GM04503 (cell line): ENCODE measurements at regions not wholly inside any gene's neighbourhood (a gene's known extent, or its start where the extent isn't known, plus 50 kb on each side); places are given as distances from the start of the nearest gene placed in this dataset.
"Not testable (repeated sequence)": the region's sequence is repeated elsewhere in the genome, so short reads cannot be mapped to it uniquely, and the experiment has no call there.

ENCODE experiments used
- DNase-seq: peaks from one replicate; pipeline ENCODE4 v3.0.0-alpha.2; 2012; ENCODE audit warnings: low read depth

GRCh38 chr21:19065164-19065563 lies 661.6 kb upstream of the TMPRSS15 start:
- no peak for DNase-seq

DNA sequence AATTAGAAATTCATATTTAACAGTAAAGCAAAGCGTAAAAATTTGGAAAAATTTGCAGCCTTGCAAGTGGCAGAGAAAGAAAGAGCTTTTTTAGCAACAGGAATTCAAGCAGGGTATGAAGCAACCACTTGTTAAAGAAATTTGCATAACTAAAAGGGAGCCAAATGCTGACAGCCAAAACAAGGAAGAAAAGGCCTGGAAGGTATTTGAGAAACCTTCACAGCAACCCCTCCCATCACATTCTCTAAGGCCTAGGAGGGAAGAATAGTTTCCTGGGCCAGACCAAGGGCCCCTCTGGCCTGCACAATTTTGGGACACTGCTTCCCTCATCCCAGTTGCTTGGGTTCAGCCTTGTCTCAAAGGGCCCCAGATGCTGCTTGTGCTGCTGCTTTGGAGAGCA lies 672.4 kb upstream of the TMPRSS15 start:
- no peak for DNase-seq

DNA sequence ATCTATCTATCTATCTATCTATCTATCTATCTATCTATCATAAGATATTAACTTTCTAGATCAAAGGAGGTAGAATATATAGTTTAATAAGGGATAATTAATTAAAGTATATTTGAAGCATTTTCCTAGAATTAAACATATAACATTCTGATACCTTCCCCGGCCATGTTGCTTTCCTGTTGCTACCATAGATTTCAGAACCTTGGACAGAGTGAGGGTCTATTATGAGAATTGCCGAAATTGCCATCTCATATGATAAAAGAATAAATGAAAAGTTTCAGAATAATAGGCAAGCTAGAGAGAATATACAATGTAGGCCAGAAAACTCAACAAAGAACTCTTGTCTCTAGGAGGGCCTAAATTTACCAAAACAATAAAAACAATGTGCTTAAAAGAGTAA lies 706.1 kb upstream of the TMPRSS15 start:
- no peak for DNase-seq

- not testable (repeated sequence) for DNase-seq
These were observed 715.7 kb upstream of the TMPRSS15 start for GRCh38 chr21:19119259-19119658.

DNA sequence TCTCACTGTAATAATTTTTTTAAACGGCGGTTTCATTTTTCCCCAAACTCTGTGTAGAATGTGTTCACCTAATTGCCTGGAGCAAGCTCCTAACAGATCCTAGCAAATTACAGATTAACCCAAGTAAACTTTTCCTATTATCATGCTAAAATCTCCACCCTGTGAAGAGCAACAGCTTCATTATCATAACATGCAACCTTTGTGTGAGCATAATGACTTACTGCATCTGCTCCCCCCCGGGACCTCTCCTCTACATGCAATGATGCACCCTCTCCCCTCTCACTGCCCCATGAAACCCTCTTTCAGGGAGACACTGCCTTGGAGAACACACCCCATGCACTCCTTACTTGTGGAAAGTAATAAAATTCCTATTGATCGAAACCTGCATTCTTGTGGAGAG lies 717.0 kb upstream of the TMPRSS15 start:
- no peak for DNase-seq

DNA sequence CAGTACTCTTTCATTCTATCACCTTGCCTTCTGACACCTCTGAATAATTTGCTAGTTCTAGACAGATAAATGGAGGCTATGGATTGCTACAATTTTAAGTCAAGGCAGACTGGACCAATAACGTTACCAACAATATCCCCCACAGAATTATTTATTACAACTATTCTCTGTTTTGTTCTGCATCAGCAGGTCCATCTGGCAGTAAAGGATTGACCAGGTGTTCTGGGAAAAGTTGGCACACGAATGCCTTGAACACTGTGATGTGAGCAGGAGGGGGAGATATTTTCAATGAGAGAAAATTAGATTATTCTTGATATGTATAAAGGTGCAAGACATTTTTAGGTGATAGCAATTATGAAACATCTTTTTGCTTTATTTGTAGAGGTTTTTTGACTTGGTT lies 718.8 kb upstream of the TMPRSS15 start:
- no peak for DNase-seq

- no peak for DNase-seq
These were observed 719.5 kb upstream of the TMPRSS15 start for GRCh38 chr21:19123053-19123452.

- no peak for DNase-seq
These were observed 719.9 kb upstream of the TMPRSS15 start for GRCh38 chr21:19123525-19123924.

- no peak for DNase-seq
These were observed 721.1 kb upstream of the TMPRSS15 start for GRCh38 chr21:19124691-19125090.

- no peak for DNase-seq
These were observed 726.9 kb upstream of the TMPRSS15 start for GRCh38 chr21:19130379-19131028.

DNA sequence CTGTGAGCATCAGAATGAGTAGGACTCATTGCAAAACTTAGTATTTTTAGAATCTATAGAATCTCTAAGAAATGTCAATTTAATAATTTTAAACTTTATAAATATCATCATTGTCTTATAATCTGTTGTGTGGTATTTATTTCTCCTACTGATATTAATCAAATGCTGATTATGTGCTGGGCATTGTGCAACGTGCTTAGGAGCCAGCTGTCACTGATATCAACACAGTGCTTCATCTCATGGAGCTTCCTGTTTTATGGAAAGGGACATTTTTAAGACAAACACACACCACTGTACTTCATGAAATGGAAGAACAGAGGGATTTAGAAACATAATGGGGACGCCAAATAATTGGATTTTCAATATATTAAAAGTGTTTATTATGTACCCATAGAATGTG lies 737.9 kb upstream of the TMPRSS15 start:
- no peak for DNase-seq

GRCh38 chr21:19145682-19146293 lies 742.2 kb upstream of the TMPRSS15 start:
- DNase-seq = no peak

GRCh38 chr21:19148056-19148455 lies 744.5 kb upstream of the TMPRSS15 start:
- no peak for DNase-seq

DNA sequence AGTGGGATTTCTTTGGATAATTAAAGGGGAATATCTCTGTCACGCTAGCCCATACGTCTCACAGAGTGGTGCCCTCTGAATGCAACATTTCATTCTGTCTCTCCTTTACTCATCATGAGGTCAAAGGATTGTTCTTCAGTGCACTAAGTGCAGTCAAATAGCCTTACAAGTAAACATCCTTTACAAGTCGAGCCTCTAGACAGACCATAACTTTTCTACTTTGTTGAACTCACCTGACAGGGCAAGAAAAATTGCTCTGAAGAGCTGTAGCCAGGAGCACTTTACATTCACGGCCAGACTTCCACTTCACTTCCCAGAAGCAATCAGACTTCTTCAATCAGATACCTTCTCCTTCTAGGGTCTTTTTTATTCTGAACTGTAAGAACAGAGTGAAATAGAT lies 768.0 kb upstream of the TMPRSS15 start:
- no peak for DNase-seq

DNA sequence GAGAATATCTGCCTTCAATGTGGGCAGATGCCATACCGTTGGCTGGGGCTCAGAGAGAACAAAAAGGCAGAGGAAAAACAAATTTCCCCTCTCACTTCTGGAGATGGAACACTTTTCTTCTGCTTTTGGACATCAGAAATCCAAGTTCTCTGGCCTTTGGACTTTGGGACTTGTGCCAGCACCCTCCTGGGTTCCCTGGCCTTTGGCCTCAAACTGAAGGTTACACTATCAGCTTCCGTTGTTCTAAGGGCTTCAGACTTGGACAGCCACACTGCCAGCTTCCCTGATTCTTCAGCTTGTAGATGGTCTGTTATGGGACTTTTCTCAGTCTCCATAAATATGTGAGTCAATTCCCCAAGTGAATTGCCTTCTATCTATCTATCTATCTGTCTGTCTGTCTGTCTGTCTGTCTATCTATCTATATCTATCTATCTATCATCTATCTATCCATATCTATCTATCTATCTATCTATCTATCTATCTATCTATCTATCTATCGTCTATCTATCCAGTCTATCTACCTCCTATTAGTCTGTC lies 778.1 kb upstream of the TMPRSS15 start:
- DNase-seq = no peak

DNA sequence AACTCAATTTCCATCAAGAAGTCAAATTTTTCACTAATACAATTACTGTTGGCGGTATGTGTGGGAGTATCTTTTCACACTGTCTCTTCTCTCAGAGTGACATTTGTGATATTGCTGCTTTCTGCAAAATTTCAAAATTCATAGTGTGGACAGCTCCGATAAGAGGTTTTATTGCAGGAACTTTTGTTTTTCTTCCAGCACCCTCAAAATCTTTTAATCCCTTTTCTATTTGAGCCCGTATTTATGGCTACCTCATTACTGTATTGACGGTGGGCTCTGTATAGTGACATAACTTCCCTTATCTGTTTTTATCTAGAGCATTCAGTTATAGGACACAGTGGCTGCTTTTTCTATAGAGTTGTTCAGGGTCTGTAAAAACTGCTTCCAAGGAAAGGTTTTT lies 794.4 kb upstream of the TMPRSS15 start:
- DNase-seq = no peak

- no peak for DNase-seq
These were observed 795.2 kb upstream of the TMPRSS15 start for GRCh38 chr21:19198801-19199200.

- no peak for DNase-seq
These were observed 814.6 kb upstream of the TMPRSS15 start for GRCh38 chr21:19218163-19218562.

DNA sequence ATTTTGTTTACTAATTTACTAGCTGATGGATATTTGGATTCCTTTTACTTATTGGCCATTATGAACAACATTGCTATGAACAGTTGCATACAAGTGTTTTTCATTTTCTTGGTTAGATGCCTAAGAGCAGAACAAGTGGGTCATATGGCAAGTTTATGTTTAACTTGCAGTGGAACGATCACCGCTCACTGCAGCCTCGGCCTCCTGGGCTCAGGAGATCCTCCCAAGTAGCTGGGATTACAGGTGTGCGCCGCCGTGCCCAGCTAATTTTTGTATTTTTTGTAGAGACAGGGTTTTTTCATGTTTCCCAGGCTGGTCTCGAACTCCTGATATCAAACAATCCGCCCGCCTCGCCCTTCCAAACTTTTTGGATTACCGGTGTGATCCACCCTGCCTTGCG lies 820.5 kb upstream of the TMPRSS15 start:
- no peak for DNase-seq

GRCh38 chr21:19228226-19228625 lies 824.6 kb upstream of the TMPRSS15 start:
- no peak for DNase-seq

GRCh38 chr21:19233841-19234240 lies 830.3 kb upstream of the TMPRSS15 start:
- DNase-seq = not testable (repeated sequence)

DNA sequence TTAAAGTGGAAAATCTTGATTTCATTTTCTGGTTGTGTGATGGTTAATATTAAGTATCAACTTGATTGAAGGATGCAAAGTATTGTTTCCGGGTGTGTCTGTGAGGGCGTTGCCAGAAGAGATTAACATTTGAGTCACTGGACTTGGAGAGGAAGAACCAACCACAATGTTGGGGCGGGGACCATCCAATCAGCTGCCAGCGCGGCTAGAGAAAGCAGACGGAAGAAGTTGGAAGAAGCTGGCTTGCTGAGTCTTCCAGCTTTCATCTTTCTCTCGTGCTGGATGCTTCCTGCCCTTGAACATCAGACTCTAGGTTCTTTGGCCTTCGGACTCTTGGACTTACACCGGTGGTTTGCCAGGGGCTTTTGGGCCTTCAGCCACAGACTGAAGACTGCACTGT lies 832.6 kb upstream of the TMPRSS15 start:
- no peak for DNase-seq

GRCh38 chr21:19237608-19238007 lies 834.0 kb upstream of the TMPRSS15 start:
- no peak for DNase-seq

GRCh38 chr21:19239696-19240095 lies 836.1 kb upstream of the TMPRSS15 start:
- DNase-seq = no peak
